GM21367 (cell line): ENCODE measurements at regions not wholly inside any gene's neighbourhood (a gene's known extent, or its start where the extent isn't known, plus 50 kb on each side); places are given as distances from the start of the nearest gene placed in this dataset.
A peak's percentile ranks its signal among the peaks of the same experiment; 100 is the strongest.

Experiments used
- ATAC-seq: cut with Tn5 transposase; IDR thresholded peaks from one replicate; pipeline ENCODE4 v1.9.1; 2021; ENCODE audit not compliant: unreplicated experiment

DNA sequence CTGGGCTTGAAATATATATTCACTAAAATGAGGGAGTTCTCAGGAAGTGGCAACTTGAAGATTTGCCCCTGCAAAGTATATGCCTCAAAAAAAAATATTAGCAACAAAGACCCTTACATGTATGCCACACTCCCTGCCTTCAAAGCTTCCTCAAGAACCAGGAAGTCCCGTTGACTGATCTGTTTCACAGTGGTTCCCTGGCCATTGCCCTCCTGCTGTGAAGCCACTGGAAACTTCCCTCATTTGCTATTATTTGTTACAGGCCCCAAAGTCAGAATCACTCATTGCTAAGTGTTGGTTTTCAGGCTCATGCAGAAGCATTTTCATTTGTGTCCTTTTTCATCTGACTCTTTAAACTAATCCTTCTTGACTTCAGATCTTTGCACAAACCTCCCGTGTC lies 421.5 kb downstream of the ZNF521 start:
- ATAC-seq, result no peak

DNA sequence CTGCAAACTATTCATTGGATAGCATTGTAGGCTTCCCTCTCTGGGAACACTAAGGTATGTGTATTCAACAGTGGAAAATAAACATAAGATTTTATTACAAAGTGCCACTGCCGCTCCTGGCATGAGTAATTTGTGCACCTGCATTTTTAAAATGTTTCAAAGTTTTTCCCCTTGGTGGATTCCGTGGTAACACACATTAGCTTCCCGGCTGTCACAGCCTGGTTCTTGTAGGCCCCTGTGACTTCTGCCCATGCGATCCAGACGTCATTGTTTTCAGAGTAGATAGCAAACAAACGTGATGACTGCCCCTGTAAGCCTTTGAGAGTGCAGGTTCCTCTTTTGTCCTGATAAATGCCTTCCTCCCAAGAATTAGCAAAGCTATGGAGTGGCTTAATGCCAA lies 421.0 kb downstream of the ZNF521 start:
- no peak for ATAC-seq

DNA sequence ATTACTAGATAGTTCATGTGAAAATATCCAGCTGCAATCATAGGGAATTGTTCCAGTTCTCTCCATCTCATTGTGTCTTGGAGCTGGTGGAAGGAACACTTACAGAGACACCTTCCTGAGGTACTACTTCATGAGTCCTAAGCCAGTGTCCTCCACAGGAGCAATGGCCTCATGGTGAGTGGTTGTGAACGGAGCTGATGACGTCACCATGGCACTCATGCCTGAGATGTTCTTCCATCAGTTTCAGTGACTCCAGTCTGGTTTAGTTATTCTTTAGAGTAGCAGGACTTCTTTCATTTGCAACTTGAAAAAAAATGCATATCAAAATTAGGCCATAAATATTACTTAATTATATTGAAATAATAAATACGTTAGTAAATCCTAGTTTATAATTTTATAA lies 418.6 kb downstream of the ZNF521 start:
- ATAC-seq, result no peak

DNA sequence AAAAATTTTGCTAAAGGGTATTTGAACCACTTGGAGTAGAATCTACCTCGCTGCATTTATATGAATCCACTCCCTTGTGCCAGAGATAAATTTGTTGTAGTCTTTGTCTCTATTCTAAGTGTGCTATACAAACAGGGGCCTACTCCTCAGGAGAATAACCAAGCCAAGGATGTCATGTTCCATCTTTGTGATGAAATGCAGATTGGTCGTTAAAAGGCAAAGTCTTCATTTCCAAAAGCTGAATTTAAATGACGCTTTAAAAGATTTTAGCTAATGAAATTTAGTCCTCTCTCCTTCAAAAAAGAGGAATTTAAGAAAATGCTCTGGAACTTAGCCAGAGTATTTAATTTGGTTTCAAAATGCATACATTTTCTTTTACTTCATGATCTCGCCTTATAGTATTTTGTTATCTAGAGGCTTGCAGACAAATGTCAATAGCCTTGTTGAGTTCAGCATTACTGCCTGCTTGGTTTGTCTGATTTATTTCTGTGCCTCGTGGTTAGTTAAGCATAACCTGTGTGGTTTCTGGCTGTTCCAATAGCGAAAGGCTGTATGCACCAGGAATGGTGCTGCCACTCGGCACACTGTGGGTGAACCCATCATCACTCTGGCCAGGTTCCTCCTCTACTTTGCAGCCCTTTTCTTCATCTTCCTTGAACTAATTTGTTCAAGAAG lies 417.6 kb downstream of the ZNF521 start:
- ATAC-seq, result no peak

DNA sequence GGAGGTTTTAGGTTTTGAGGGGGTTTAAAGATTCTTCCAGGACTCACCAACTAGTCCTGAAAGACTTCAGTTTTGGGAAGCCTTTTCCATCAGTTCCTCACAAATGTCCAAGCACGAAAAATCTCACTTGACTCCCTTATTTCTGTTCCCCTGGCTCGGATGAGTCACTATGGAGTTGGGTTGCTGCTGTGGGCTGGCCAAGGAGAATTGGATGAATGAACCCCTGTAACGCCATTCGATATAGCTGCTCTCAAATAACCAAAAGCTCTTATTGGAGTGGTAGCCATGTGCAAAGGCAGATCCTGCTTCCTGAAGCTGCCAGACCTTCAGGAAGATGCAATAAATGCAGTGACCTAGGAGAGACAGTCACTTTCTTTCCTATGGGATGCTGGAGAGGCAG lies 417.0 kb downstream of the ZNF521 start:
- no peak for ATAC-seq

DNA sequence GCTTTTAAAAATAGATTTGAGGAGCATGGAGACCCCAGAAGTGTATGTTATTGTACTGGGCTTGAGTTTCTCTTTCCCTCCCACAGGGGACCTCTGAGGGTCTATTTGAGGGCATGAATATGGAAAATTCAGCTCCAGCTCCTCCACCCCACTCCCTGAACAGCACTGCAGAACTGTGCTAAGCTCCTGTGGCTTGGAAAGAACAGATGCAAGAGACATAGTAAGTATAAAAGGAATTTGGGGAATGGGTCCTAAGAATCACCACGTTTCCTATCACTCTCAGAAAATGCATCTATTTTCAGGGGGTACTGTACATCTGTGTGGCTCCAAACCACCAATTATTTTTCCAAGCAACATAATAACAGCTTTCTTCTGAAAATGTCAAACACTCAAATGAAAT lies 416.1 kb downstream of the ZNF521 start:
- ATAC-seq, result no peak

DNA sequence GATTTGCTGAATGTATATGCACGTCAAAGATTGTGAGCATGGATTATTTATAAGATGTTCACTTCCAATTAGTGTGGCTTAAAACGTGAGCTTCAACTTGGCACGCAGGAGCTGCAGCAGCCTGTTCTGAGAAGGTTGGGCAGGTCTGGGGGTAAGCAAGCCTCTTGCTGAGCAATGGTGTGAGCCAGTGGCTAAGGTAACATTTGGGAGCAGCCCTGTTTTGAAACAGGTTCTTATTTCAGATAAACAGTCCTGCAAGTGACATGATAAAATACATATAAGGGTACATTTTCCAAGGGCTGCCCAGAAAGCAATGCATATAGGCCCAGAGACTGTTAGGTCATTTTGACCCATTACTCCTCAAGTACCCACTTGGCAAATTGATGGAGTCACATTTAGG lies 415.3 kb downstream of the ZNF521 start:
- ATAC-seq, result no peak

DNA sequence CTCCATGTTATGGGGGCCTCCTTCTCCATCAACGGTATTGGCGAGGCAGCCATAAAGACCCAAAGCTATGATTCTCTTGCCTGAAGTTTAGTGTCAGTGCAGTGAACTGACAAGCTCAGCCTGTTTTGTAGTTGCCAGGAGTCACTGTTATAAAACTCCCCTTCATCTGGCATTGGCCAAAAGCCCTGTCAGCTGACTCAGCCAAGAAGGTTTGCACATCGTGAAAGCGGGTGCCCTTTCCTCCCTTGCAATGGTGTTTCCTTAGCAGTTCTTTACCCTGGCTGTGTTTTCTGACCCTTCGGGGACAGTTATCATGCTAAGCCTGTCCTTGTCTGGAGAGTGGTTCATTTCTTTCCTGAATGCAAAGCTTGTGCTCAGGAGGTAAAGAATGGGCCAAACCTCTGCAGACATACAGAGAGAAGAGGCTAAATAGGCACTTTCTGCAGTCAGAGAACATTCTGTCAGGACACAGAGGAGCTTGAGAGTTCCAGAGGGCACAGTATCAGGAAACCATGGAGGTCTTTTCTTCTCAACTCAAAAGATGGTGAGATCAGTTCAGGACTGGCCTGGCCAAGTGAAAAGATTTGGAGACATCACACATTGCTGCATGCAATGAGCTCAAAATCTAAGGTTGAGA lies 414.2 kb downstream of the ZNF521 start:
- no peak for ATAC-seq

DNA sequence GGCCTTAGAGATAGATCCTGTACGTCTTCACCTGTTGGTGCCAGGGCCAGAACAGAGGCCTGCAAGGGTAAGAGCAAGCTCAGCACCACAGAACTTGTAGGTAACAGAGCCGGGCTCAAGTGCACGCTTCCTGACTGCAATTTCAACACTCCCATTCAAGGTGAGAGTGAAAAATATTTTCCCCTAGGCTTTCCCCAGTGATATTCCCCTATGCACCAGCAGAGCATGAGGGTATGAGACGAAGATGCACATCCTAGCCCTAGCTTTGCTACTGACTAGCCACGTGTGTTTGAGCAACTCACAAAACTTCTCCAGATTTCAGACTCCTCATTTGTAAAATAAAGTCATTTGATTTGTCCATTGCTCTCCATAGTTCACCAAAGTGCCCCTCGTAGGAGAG lies 411.6 kb downstream of the ZNF521 start:
- ATAC-seq, result no peak

DNA sequence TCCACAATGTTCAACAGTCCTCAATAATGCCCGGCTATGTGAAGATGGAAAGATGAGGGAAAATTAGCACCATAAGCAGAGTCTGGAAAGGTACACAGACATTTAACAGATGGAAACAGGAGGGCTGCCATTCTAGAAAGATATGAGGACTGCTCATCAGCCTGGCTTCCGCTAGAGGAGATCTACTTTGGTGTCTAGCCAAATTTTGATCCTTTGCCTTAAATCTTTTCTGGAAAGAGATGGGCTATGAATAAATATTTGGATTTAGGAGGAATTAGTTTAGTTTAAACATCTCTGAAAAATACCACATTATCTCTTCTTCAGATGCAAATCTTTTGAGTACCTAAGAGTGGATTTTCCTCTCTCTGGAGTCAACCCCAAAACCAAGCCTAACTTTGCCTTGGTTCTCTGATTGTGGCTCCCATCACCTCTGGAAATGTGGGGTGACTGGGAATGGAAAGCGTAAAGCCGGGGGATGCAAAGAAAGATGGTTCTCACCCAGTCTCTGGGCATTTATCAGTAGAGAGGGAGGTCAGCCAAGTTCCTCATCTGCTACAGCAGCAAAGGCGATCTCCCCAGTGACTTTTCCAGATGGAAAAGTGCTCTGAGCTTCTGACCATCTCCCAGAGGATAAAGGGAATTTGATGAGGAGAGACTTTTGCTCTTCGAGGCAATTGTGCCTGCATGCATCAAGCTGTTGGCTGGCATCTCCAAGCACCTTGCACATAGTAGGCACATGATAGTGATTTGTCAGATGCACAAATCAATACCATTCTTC lies 410.6 kb downstream of the ZNF521 start:
- no peak for ATAC-seq

DNA sequence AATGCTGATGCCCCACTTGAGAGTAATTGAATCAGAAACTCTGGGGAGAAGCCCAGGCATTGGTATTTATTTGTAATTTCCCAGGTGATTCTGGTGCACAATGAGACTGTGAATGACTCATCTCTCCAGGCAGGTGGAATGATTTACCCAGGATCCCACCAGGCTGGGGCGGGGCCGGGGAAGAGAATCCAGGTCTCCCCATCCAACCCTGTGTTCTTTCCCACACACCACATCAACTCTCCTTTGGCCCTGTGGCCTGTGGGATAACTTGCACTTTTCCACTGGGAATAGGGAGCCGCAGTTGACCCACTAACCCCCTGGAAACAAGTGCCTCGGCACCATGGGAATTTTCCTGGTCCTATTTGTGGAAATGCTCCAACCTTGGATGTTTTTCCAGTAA lies 409.8 kb downstream of the ZNF521 start:
- no peak for ATAC-seq

DNA sequence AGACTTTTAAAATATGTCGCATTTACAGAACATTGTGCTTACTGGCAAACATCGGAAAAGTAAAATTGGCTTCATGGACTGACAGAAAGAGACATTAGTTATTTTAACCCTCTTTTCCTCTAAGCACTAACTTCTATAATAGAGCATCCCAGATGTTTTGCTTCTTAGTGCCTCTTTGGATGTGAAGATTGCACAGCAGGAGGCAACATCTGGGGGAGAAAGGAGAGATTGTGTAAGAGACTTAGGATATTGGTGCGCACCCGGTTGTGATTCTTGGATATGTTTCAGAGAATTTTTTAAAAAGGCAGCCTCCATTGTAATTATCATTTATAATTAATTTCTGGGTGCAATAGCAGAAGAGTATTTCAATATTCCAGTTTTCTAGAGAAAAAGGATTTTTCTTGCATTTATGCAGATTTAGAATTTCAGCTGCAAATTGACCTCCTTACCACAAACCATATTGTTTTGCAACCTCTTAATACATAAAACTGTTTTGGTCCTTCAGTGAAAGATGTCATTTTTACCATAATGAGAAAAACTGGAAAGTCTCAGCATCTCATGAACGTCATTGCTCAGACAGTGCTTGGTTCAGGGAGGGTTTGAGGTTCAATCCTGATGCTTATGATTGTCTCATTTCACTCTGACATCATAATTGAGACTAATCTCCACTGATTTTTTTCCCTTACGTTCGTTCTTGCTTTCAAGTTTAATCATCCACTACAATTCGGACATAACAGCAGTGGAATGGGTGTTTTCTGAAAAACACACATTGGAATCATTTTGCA lies 404.3 kb downstream of the ZNF521 start:
- ATAC-seq, result no peak

DNA sequence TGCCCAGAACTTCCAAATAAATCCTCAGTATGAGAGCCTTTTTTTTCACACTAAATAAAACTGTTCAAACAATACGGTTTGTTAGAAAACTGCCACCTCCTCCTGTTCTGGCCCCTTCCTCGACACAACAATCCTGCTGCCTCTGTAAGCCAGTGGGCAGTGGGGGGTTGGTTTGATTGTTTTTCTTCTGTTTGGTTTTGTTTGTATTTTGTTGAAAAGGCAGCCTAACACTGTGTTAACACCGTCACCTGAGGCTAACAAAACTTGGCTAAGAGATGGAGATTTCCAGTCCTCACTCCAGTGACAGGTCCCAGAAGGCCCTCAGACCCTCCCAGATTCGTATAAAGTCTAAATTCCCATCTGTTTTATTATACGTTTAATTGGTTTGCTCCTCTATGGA lies 402.1 kb downstream of the ZNF521 start:
- ATAC-seq, result no peak

DNA sequence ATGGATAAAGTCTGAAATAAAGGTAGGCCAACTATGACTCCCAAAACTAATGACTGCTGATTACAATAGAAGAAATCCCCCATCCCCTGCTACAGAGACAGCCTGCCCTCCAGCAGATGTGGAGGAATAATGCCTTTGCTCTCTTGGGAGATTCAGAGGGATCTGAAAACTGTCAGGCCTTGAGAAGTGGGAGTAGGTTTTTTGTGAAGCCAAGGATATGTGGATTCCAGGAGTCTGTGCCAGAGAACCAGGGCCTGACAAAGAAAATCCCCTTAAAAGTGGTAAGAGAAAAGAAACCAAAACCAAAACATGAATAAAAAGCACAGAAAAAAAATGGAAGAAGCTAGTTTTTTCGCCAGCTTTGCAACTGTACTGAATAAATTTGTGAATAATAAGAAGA lies 397.6 kb downstream of the ZNF521 start:
- ATAC-seq, result no peak

DNA sequence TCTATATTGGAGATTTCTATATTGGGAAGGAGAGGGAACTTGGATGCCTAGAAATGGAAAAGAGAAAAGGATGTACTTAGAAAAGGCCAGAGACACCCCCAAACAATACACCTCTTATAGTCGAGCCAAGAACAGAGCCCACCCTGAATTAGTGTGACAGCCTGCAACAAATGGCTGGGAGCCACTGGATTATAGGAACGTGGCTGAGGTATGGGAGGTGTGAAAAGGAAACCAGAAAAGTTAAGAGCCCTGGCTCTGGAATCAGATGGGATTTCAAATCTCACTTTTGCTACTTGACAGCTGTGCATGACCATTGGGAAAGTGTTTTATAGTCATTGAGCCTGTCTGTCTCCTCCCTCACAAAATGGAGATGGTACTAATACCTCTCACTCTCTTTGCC lies 394.0 kb downstream of the ZNF521 start:
- ATAC-seq, result no peak

DNA sequence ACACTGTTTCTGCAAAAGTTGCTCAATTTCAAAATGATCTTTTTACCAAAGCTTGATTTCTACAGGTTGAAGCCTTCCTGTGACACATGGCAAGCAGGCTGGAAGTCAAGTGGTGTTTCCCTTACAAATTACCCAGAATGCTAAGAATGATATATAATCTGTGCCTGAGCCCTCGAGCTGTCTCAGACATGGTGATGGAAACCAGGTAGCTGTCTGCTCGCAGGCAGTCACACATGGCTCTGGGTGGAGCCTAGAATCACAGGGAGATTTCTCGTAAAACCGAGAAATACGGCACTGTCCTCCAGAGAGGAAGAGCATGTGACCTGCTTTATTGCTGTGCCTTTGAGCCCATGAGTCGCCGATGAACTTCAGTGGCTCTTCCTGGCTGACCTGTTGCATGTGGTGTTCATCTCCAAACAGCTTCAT lies 392.9 kb downstream of the ZNF521 start:
- ATAC-seq, result no peak

DNA sequence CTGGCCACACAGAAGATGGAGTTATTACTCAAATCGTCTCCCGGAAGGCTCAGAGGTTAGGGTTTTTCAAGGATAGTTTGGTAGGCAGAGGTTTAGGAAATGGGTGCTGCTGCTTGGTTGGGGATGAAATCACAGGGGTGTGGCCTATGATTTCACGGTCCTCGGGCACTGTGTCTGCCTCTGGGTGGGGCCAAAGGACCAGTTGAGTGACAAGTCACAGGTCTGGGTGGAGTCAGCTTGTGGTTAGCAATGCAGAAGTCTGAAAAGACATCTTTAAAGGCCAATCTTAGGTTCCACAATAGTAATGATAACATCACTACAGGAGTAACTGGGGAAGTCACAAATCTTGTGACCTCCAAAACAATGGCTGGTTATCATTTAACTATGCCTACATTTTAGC lies 387.8 kb downstream of the ZNF521 start:
- ATAC-seq, result peak; percentile 86

DNA sequence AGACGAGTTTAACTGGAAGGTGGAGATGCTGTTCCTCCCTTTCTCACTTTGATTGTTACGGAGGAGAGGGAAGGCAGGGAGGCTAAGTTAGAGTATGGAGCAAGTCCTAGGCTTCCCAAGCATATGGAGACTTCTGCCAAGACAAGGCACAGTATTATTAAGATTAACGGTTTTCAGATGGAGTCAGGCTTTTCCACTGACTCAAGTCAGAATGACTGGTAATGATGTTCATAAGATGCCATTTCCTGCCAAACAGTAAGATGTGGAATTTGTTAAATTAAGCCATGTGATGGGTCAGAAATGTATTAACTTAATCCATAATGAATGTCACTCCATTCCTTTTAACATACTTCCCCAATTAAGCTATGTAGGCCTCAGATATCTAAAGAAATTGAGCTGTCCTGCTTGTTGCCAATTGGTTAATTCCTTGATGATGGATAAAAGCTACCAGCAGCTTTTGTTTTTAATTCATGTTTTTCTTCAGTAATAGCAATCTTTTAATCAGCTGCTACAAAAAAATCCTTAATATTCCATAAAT lies 383.7 kb downstream of the ZNF521 start:
- ATAC-seq, result no peak

DNA sequence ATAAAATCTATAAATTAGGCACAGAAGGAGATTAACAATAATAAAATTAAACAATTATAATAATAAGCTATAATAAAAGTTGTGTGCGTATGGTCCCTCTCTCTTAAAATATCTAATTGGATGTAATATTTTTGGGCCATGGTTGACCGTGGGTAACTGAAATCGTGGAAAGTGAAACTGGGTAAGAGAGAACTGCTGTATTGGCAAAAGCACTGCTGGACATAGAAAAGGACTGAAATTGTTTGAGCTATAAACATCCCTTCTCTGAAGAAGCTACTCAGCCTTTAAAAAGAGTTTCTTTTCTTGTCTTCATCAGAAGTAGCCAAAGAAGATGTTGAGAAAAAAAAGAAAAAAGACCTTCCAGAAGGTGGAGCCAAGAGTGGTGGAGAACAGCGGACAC lies 379.4 kb downstream of the ZNF521 start:
- ATAC-seq, result no peak

DNA sequence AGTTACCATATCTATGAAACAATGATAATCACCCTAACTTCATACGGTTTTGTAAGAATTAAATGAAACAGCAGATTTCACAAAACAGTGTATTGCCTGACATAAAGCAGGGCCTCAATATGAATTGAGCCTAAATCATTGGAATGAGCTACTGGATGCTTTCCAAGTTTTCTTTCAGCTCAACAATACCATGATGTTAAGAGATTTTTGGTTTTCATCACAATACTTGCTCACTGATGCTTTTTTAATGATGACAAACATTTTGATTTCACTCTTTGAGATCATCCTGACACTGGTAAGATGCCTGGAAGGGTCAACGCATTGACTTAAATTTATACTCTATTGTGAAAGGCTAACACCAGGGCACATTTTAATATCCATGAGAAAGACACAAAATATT lies 377.5 kb downstream of the ZNF521 start:
- no peak for ATAC-seq
